RCC 7860 (cell line): ENCODE measurements at regions not wholly inside any gene's neighbourhood (a gene's known extent, or its start where the extent isn't known, plus 50 kb on each side); places are given as distances from the start of the nearest gene placed in this dataset.
A peak's percentile ranks its signal among the peaks of the same experiment; 100 is the strongest.

Experiments used
- DNase-seq: peaks from one replicate; pipeline ENCODE4 v3.0.0-alpha.2; 2015; ENCODE audit warnings: low spot score
- FAIRE-seq: peaks from 2 replicates; lab custom pipeline; 2012; peaks lifted over from hg19 to GRCh38; lab: Jason Lieb, UNC

GRCh38 chr20:57884956-57885355 is 175.1 kb upstream of the PMEPA1 start:
- FAIRE-seq (no peak), DNase-seq (no peak)

GRCh38 chr20:57883761-57884160 is 173.9 kb upstream of the PMEPA1 start:
- DNase-seq (no peak), FAIRE-seq (no peak)

GRCh38 chr20:57883224-57883623 is 173.4 kb upstream of the PMEPA1 start:
- FAIRE-seq, result no peak

DNA sequence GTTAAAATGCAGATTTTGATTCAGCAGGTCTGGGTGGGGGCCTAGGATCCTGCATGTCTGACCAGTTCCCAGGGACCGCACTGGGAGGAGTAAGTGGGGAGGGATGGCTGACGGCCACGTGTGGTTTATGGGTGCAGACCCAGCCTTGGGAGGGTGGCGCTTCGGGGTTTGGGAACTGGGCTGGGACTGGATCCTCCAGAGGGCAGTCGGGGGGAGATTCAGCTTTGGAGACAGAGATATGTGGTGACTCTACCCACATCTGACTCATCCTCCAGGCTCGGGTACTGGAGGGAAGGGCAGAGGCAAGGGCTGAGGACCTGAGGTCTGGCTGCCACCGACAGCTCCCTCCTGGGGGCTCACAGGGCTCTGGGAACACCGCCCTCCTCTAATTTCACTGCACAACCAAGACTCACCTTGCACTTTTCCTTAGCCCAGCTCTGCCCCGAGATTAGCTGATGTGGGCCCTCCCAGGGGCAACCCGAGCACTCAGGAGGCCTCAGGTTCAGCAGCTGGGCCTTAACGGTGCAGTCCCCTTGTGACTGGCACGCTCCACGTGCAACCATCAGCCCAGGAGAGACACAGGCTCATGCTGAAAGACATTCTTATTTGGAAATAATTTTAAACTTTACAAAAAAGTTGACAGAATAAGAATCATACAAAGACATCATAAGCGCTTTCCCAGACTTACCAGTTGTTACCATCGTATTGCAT is 172.8 kb upstream of the PMEPA1 start:
- FAIRE-seq, result peak; percentile 78

More at GRCh38 chr20:57883224-57883623, 173.4 kb upstream of the PMEPA1 start:
- no peak for DNase-seq

DNA sequence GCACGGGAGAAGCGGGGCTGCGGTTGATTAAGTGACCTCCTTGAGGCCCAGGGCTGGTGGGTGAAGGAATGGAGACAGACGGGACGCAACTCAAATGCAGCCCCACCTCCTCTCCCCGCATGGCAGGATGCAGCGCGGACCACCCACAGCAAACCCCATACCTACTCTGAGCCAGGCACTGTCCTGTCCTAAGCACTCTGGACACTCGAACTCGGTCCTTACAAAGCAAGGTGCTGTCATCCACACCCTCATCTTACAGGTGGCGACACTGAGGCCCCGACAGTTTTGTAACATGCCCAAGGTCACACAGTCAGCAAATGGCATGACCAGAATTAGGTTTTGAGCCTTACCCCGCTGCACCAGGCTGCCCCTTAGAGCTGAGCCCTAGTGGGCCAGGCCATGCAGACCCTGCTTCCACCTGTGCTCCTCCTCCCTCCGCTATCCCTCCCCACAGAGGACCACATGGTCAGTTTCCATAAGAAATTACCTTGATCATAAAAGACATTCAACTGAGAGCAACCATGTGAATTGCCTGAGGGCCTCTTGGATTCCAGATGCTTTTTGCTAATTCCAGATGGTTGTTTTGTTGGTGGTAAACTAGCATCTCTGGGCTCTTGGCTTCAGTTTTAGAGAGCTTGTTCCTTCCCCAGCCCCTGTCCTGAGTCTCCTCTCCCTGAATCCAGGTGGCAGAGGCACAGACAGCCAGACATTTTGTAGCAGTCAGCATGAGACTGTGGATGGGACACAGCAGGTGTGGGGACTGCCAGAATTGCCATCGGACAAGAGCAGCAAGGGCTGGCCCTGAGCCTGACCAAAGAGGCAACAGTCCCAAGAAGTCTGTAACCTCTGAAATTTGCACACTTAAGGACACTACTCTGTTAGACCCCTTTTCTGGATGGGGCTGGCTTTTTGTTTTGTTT is 171.9 kb upstream of the PMEPA1 start:
- no peak for FAIRE-seq
- no peak for DNase-seq

More for the DNA sequence above, 172.8 kb upstream of the PMEPA1 start:
- peak; percentile 73 for DNase-seq

GRCh38 chr20:57880571-57880892 is 170.7 kb upstream of the PMEPA1 start:
- DNase-seq (no peak), FAIRE-seq (no peak)

DNA sequence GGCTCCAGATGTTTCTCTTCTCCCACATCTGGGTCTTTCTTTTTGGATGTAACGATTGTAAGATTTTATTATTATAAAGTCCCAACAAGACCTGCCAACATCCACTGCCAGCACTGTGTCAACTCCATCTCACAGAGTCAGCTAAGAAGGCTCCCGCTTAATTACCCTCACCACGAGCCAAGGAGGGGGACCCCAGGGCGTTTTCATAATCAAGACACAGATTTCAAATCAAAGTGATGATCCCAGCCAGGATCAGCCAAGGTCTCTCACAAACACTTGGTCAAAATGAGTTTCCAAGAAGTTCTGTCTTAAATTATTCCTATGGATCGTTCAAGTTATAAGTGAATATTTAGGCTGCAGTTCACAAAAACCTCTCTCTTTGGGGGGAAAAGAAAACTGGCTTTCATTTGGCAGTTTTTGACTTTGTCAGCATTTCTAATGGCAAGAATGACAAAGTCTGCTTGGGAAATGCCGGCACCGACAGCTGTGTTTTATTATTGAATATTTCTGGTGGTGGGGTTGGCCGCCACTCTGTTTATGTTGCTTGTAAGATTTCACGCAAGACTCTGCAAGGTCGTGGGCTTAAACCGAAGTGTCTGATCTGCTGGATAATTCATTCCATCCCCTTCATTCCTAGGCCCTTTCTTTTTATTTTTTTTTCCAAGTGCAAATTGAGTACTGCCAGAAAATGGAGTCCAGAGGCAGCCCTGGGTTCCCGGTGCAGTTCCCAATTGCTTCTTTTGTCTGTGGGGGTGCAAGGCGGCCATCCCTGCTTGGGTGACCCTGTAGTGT is 170.2 kb upstream of the PMEPA1 start:
- no peak for FAIRE-seq
- no peak for DNase-seq

DNA sequence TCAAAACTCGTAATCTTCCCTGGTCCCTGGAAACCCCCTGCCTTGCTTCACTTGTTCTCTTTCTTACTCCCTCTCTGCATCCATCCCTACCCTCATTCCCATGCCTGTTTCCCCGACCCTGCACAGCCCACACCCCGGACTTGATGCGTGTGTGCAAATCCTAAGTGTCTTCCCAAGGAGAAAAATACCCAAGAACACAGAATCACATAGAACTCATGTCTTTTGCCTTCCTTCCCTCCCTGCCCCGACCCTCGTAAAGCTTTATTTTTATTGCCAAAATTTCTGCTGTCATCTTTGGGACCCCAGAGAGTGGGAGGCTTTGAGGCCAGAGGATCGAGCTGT is 169.6 kb upstream of the PMEPA1 start:
- FAIRE-seq, result no peak

GRCh38 chr20:57878786-57879424 is 169.1 kb upstream of the PMEPA1 start:
- DNase-seq (no peak), FAIRE-seq (no peak)

More for the DNA sequence above, 169.6 kb upstream of the PMEPA1 start:
- DNase-seq, result no peak

- FAIRE-seq (no peak), DNase-seq (no peak)
Measured at GRCh38 chr20:57877995-57878394, 168.2 kb upstream of the PMEPA1 start.

DNA sequence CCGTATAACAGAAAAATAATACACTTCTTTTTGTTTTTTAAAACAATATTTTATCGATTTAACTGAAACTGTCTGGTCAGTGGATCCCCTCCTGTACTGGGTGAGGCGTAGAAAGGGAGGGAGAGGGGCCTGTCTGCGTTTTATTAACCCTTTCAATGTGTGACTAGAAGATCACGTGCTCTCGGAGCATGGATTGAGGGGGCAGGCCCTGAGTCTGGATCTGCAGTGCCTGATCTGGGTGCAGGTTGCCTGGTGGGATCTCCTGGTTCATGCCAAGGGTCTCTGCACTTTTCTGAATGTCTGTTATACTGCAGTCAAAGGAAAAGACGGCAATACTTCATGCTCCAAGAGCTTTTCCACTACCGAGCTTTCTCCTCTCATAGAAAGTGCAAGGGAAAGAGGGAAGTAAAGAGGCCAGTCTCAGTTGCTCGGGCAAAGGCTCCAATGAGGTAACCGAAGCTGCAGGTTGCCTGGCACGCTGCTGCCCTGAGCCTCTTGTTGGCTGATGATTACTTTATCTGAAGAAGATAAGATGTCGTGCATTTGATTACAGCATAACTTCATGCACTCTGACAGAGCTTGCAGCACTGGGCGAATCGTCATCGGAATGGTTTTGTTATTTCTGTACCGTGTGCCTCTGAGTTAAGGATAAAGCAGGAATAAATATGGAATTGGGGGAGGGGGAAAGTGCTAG is 167.5 kb upstream of the PMEPA1 start:
- FAIRE-seq, result no peak
- no peak for DNase-seq

DNA sequence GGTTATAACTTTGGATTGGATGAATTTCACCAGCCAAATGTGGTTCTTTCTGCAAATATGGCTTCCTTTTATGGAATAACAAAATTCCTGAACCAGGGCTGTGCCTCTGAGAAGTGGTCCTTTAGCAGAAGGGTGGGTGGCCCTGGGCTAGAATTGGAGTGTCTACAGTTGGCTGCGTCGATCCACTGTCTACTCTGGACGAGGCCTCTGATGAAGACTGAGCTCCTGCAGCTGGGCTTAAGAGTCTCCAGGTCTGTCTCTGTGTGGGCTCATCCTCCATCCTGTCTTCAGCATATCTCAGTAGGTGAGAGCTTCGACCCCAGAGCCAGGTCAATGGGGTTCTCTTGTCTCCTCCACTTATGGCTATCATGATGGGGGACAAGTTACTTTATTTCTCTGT is 166.3 kb upstream of the PMEPA1 start:
- FAIRE-seq (no peak), DNase-seq (no peak)

- DNase-seq (no peak), FAIRE-seq (no peak)
Measured at GRCh38 chr20:57874141-57874540, 164.3 kb upstream of the PMEPA1 start.

GRCh38 chr20:57872816-57873409 is 163.1 kb upstream of the PMEPA1 start:
- DNase-seq, result no peak
- FAIRE-seq, result no peak

DNA sequence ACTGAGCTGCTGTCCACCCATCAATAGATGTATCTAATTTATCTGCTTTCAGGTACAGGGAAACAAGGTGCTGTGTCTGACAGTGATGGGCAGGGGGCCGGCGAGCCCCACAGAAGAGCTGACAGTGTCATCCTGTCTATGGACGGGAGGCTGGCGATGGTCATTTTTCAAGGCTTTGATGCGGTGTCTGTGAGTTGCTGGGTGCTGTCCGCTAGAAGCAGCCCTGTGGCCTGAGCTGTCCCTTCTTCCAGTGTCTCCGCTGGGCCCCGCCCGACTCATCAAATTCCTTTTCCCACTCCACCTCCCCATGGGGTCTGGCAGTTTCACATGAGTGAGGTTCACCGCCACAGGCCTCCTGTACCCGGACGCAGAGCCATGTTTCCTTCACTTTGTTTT is 161.4 kb upstream of the PMEPA1 start:
- DNase-seq (no peak), FAIRE-seq (no peak)

DNA sequence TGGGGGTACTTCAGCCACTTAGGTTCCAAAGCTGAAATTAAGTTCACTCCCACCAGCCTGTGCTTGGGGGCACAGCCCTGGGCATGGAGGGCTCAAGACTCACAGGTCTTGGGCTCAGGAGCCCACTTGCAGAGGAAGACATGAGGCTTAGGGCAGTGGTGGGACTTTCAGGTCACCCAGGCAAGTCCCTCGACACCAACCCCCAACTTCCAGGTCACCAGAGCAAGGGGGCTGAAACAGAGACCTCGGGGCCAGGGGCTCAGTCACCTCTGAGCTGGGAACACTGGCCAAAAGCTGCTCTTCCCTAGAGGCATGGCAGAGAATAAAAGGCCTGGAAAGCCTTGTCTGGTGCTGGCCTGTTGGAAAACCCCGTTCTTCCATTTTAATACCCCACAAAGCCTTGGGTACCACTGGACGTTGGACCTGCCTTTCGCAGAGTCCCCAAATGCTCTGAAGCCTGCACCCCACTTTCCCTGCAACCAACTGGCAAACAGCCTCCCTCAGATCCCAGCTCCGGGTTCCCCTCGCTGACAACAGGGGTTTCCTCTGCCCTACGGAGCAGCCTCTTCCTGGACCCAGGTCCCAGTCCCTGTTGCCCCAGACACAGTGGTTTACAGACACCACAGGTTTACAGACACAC is 160.9 kb upstream of the PMEPA1 start:
- no peak for DNase-seq
- no peak for FAIRE-seq

GRCh38 chr20:57869951-57870315 is 160.1 kb upstream of the PMEPA1 start:
- FAIRE-seq (no peak), DNase-seq (no peak)

DNA sequence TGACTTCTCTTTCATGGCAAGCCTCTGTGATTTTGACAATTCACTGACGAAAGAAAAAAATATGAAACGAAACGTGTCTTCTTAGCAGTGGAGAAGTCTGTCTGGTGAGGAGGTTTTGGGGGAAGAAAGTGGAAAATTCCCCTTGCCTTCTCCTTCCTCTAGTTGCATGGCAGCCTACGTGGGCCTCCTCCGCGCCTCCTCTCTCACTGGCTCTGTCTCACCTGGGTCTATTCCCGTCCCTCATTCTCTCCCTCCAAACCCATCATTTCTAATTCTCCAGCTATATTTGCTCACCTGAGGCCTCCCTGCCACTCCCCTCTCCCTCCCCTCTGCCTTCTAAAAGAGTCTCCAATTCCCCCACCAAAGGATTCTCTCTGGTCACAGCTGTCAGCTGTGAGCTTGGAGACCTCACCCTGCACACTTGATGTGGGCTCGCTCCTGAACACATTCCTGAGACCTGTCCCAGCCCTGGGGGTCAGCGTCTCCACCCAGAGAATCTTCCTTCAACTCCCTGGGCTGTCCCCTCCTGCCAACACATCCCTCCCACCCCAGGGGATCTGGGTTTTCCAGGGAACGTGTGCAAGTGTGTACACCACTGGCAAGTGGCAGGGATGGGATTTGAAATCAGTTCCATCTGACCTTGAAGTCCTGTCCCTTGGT is 159.6 kb upstream of the PMEPA1 start:
- no peak for DNase-seq
- no peak for FAIRE-seq

GRCh38 chr20:57868310-57868709 is 158.5 kb upstream of the PMEPA1 start:
- FAIRE-seq, result no peak

More at GRCh38 chr20:57868310-57868709, 158.5 kb upstream of the PMEPA1 start:
- no peak for DNase-seq
